ENCODE measurements at regions not wholly inside any gene's neighbourhood (a gene's known extent, or its start where the extent isn't known, plus 50 kb on each side); places are given as distances from the start of the nearest gene placed in this dataset.
"Not testable (repeated sequence)": the region's sequence is repeated elsewhere in the genome, so short reads cannot be mapped to it uniquely, and the experiment has no call there.

GRCh38 chr16:79998143-79998542 lies 397.6 kb upstream of the MAF start:
- DNase-seq, result no peak

GRCh38 chr16:79997257-79997656 lies 396.7 kb upstream of the MAF start:
- DNase-seq, result no peak

GRCh38 chr16:79996321-79996720 lies 395.8 kb upstream of the MAF start:
- no peak for DNase-seq

- no peak for DNase-seq
Measured at GRCh38 chr16:79995315-79995714, 394.8 kb upstream of the MAF start.

- no peak for DNase-seq
Measured at GRCh38 chr16:79994418-79994817, 393.9 kb upstream of the MAF start.

GRCh38 chr16:79993629-79994209 lies 393.2 kb upstream of the MAF start:
- no peak for DNase-seq

- DNase-seq, result no peak
Measured at GRCh38 chr16:79991969-79992368, 391.4 kb upstream of the MAF start.

GRCh38 chr16:79988721-79989220 lies 388.2 kb upstream of the MAF start:
- no peak for DNase-seq

GRCh38 chr16:79988089-79988488 lies 387.6 kb upstream of the MAF start:
- no peak for DNase-seq

GRCh38 chr16:79986352-79986751 lies 385.8 kb upstream of the MAF start:
- DNase-seq, result no peak

- DNase-seq, result no peak
Measured at GRCh38 chr16:79985606-79986005, 385.1 kb upstream of the MAF start.

GRCh38 chr16:79984149-79984548 lies 383.6 kb upstream of the MAF start:
- not testable (repeated sequence) for DNase-seq

- no peak for DNase-seq
Measured at GRCh38 chr16:79982862-79983261, 382.3 kb upstream of the MAF start.

GRCh38 chr16:79982361-79982760 lies 381.8 kb upstream of the MAF start:
- no peak for DNase-seq

- DNase-seq, result no peak
Measured at GRCh38 chr16:79981814-79982213, 381.3 kb upstream of the MAF start.

GRCh38 chr16:79980650-79981521 lies 380.3 kb upstream of the MAF start:
- DNase-seq, result no peak

GRCh38 chr16:79977940-79978836 lies 377.7 kb upstream of the MAF start:
- no peak for DNase-seq

GRCh38 chr16:79973320-79973719 lies 372.8 kb upstream of the MAF start:
- no peak for DNase-seq

GRCh38 chr16:79972053-79972704 lies 371.6 kb upstream of the MAF start:
- DNase-seq, result no peak

GRCh38 chr16:79971237-79971572 lies 370.7 kb upstream of the MAF start:
- DNase-seq, result no peak

- no peak for DNase-seq
Measured at GRCh38 chr16:79970551-79971236, 370.2 kb upstream of the MAF start.

GRCh38 chr16:79970087-79970486 lies 369.6 kb upstream of the MAF start:
- DNase-seq, result no peak
